Peyer's patch (tissue), 4 donors: ENCODE measurements at regions not wholly inside any gene's neighbourhood (a gene's known extent, or its start where the extent isn't known, plus 50 kb on each side); places are given as distances from the start of the nearest gene placed in this dataset.

ENCODE experiments used
- POLR2A ChIP-seq, 2 donors: fragments of 450-650 bp; IDR thresholded peaks; one replicate each; pipeline ENCODE4 v1.5.1; 2017; ENCODE audit warnings: antibody characterized with exemption in 2 of 2, mild to moderate bottlenecking in 2 of 2, moderate library complexity in 2 of 2
- TF ChIP-seq, protein P1 (sequence below), 6 experiments: fragments of 450-650 bp in 4 of 6; fragments of 200-600 bp in 2 of 6; sonication (generic) in 1 of 6; IDR thresholded peaks; one replicate each; pipeline ENCODE4 v1.5.1; 2017 to 2019; ENCODE audit warnings: antibody characterized with exemption in 6 of 6, mild to moderate bottlenecking in 3 of 6, moderate library complexity in 1 of 6

GRCh38 chr4:96952610-96953009 is 1112.7 kb downstream of the PDHA2 start:
- TF ChIP-seq, protein P1, sequence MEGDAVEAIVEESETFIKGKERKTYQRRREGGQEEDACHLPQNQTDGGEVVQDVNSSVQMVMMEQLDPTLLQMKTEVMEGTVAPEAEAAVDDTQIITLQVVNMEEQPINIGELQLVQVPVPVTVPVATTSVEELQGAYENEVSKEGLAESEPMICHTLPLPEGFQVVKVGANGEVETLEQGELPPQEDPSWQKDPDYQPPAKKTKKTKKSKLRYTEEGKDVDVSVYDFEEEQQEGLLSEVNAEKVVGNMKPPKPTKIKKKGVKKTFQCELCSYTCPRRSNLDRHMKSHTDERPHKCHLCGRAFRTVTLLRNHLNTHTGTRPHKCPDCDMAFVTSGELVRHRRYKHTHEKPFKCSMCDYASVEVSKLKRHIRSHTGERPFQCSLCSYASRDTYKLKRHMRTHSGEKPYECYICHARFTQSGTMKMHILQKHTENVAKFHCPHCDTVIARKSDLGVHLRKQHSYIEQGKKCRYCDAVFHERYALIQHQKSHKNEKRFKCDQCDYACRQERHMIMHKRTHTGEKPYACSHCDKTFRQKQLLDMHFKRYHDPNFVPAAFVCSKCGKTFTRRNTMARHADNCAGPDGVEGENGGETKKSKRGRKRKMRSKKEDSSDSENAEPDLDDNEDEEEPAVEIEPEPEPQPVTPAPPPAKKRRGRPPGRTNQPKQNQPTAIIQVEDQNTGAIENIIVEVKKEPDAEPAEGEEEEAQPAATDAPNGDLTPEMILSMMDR (IDR thresholded peaks at IDR 0.05) = no peak
- no peak for TF ChIP-seq POLR2A (IDR thresholded peaks at IDR 0.05)
